GM12878 (cell line): ENCODE measurements at regions not wholly inside any gene's neighbourhood (a gene's known extent, or its start where the extent isn't known, plus 50 kb on each side); places are given as distances from the start of the nearest gene placed in this dataset.

Experiments
- ATAC-seq: fragments of 200-7000 bp; cut with Tn5 transposase; 3 replicates; pipeline ENCODE4 v1.9.1; 2020; ENCODE audit warnings: mild to moderate bottlenecking, moderate library complexity
- BruUV-seq: library from RNA; stranded (reverse); fragments of 400-500 nt; replicated peaks from 2 replicates; lab custom pipeline; 2021; lab: Mats Ljungman, UMichigan
- CTCF ChIA-PET: fragments of 300-600 bp; sonication (Branson Sonifier 250); formaldehyde crosslinking; extraction: SDS; loops from one replicate; lab custom pipeline; 2021; ENCODE audit warnings: inconsistent platforms; lab: Yijun Ruan, JAX
- POLR2A ChIA-PET: fragments of 350-600 bp; formaldehyde crosslinking; extraction: SDS; loops from one replicate; lab custom pipeline; 2021; ENCODE audit warnings: inconsistent platforms; lab: Charles Lee
- RAD21 ChIA-PET: fragments of 300-600 bp; sonication (Branson Sonifier 250); formaldehyde crosslinking; loops from one replicate; lab custom pipeline; 2023; ENCODE audit warnings: antibody characterized with exemption; ENCODE audit not compliant: unreplicated experiment; lab: Charles Lee
- SMC1A ChIA-PET: fragments of 300-600 bp; sonication (Branson Sonifier 250); formaldehyde crosslinking; loops from one replicate; lab custom pipeline; 2023; ENCODE audit not compliant: unreplicated experiment, uncharacterized antibody; lab: Charles Lee
- DNase-seq: peaks from one replicate; pipeline ENCODE4 v3.0.0-alpha.2; 2011; ENCODE audit warnings: low read depth, low spot score
- FAIRE-seq: peaks from 3 replicates; lab custom pipeline; 2011; peaks lifted over from hg19 to GRCh38; lab: Jason Lieb, UNC
- H2AFZ ChIP-seq: 2 replicates; pipeline ENCODE4 v1.6.0; 2011; ENCODE audit warnings: low read depth, low read length, control low read depth; ENCODE audit not compliant: control insufficient read depth
- H3K27ac ChIP-seq: 2 replicates; pipeline ENCODE4 v1.5.1; 2011; ENCODE audit warnings: control low read depth; ENCODE audit not compliant: control insufficient read depth, insufficient read depth
- H3K27me3 ChIP-seq, 2 experiments: replicated peaks in 1 of 2; 2 replicates each; pipeline versions ENCODE4 v1.6.0 to v1.6.1; 2011; ENCODE audit warnings: low read length in 1 of 2; ENCODE audit not compliant: control insufficient read depth in 2 of 2, insufficient read depth in 2 of 2
- H3K36me3 ChIP-seq, 2 experiments: 2 replicates each; pipeline ENCODE4 v1.5.1; 2011; ENCODE audit warnings: low read length in 1 of 2; ENCODE audit not compliant: control insufficient read depth in 2 of 2, insufficient read depth in 2 of 2
- H3K4me1 ChIP-seq: 2 replicates; pipeline ENCODE4 v1.6.1; 2011; ENCODE audit warnings: mild to moderate bottlenecking, low read length, moderate library complexity, mixed read lengths; ENCODE audit not compliant: control insufficient read depth, insufficient read depth
- H3K4me2 ChIP-seq: 2 replicates; pipeline ENCODE4 v1.6.0; 2011; ENCODE audit warnings: control low read depth; ENCODE audit not compliant: control insufficient read depth, insufficient read depth
- H3K4me3 ChIP-seq: fragments of 200-600 bp; sonication (generic); 2 replicates; pipeline ENCODE4 v1.5.1; 2016
- H3K79me2 ChIP-seq: 2 replicates; pipeline ENCODE4 v1.6.0; 2011; ENCODE audit warnings: low read length; ENCODE audit not compliant: control insufficient read depth, insufficient read depth
- H3K9ac ChIP-seq: 2 replicates; pipeline ENCODE4 v1.8.0; 2011; ENCODE audit warnings: low read length, control low read depth, mixed read lengths; ENCODE audit not compliant: control insufficient read depth, insufficient read depth
- H3K9me3 ChIP-seq: replicated peaks from 3 replicates; pipeline ENCODE4 v1.5.1; 2011; ENCODE audit warnings: mild to moderate bottlenecking, low read length; ENCODE audit not compliant: control insufficient read depth, insufficient read depth
- H4K20me1 ChIP-seq: 2 replicates; pipeline ENCODE4 v1.6.0; 2011; ENCODE audit not compliant: control insufficient read depth, insufficient read depth
- EZH2 ChIP-seq: IDR thresholded peaks from 2 replicates; pipeline ENCODE4 v1.6.1; 2012; ENCODE audit warnings: low read depth, mild to moderate bottlenecking, control low read depth, inconsistent platforms, low read length, borderline replicate concordance; ENCODE audit not compliant: control insufficient read depth
- JUND ChIP-seq: IDR thresholded peaks from 2 replicates; pipeline ENCODE4 v1.6.1; 2012; ENCODE audit warnings: low read depth, mild to moderate bottlenecking, low read length, improper control_type of control experiment, moderate library complexity
- POLR2A ChIP-seq: IDR thresholded peaks from 2 replicates; pipeline ENCODE4 v1.6.1; 2011; ENCODE audit warnings: low read depth, mild to moderate bottlenecking, low read length
- REST ChIP-seq: IDR thresholded peaks from 2 replicates; pipeline ENCODE4 v1.6.1; 2012; ENCODE audit warnings: mild to moderate bottlenecking, low read depth, low read length
- SREBF1 ChIP-seq: IDR thresholded peaks from 2 replicates; pipeline ENCODE4 v1.6.1; 2012; ENCODE audit warnings: mild to moderate bottlenecking, low read length
- TBL1XR1 ChIP-seq: IDR thresholded peaks from 2 replicates; pipeline ENCODE4 v1.6.1; 2012; ENCODE audit warnings: low read depth, low read length, improper control_type of control experiment
- whole genome bisulfite sequencing: methylation state at CpG from one replicate; pipeline ENCODE4 v1.1.6; 2016; ENCODE audit warnings: low lambda C conversion rate; ENCODE audit not compliant: insufficient replicate concordance, insufficient coverage; ENCODE audit errors: missing lambda C conversion rate; 5-methylcytosine and 5-hydroxymethylcytosine counted together
- in situ Hi-C: fragments of 300-500 bp; cut with MboI; formaldehyde crosslinking; loops from 9 replicates; pipeline ENCODE4 v1.14.3; 2018; ENCODE audit warnings: mixed read lengths
- intact Hi-C: fragments of 100-400 bp; cut with micrococcal nuclease; formaldehyde crosslinking; loops from one replicate; pipeline ENCODE4 v1.14.2; 2022; ENCODE audit not compliant: unreplicated experiment

GRCh38 chr6:167658106-167658505 lies 168.6 kb upstream of the AFDN start:
- intact Hi-C loops (no loop called here), in situ Hi-C loops (no loop called here)
- Histone ChIP-seq H3K27me3 (no peaks in the 10 kb centered on the region), H3K9me3 (no peaks in the 10 kb centered on the region), H3K4me2 (no peak overlapping the region), H3K27ac (no peak overlapping the region), H3K79me2 (no peaks in the 10 kb centered on the region), H2AFZ (no peak overlapping the region), H3K4me3 (no peak overlapping the region), H3K9ac (no peak overlapping the region), H4K20me1 (no peaks in the 10 kb centered on the region), H3K4me1 (no peaks in the 10 kb centered on the region), H3K36me3 (no peaks in the 10 kb centered on the region)
- 50% methylated on average over 5 of the region's 5 CpGs for WGBS
- ChIA-PET RAD21 (no interaction called here), CTCF (no interaction called here), SMC1A (no interaction called here), POLR2A (no interaction called here)
- no TSS peak for BruUV-seq
- TF ChIP-seq POLR2A, result no peak
- no peak for TF ChIP-seq JUND
- no peak for TF ChIP-seq SREBF1
- TF ChIP-seq REST, result no peak
- TF ChIP-seq EZH2, result no peak
- no peak for TF ChIP-seq TBL1XR1
- FAIRE-seq (no peak), ATAC-seq (no peak), DNase-seq (no peak)
